ENCODE measurements at regions not wholly inside any gene's neighbourhood (a gene's known extent, or its start where the extent isn't known, plus 50 kb on each side); places are given as distances from the start of the nearest gene placed in this dataset.

- TF ChIP-seq KIAA2018 (CRISPR knock-in tag; IDR thresholded peaks at IDR 0.05; ENCODE audit: borderline replicate concordance): no peak
- no peak for TF ChIP-seq DBP (CRISPR knock-in tag; IDR thresholded peaks at IDR 0.05; ENCODE audit: not compliant biosample characterization)
- peak; percentile 90 for TF ChIP-seq ZSCAN21 (CRISPR knock-in tag; IDR thresholded peaks at IDR 0.05; ENCODE audit: borderline replicate concordance)
- TF ChIP-seq ZC3H13 (CRISPR knock-in tag; IDR thresholded peaks at IDR 0.05): no peak
- TF ChIP-seq MYNN (CRISPR knock-in tag; IDR thresholded peaks at IDR 0.05; ENCODE audit: low read depth): no peak
- TF ChIP-seq PHB2 (IDR thresholded peaks at IDR 0.05; ENCODE audit: partially characterized antibody): no peak
- no peak for TF ChIP-seq ZNF280D (CRISPR knock-in tag; IDR thresholded peaks at IDR 0.05)
- TF ChIP-seq ZBTB49 (CRISPR knock-in tag; IDR thresholded peaks at IDR 0.05; ENCODE audit: borderline replicate concordance): no peak
These were observed 130.8 kb downstream of the PHLDA1 start (continued) for GRCh38 chr12:75900781-75901254.
